NCI-H2196 (cell line): ENCODE measurements at regions not wholly inside any gene's neighbourhood (a gene's known extent, or its start where the extent isn't known, plus 50 kb on each side); places are given as distances from the start of the nearest gene placed in this dataset.
"Not testable (repeated sequence)": the region's sequence is repeated elsewhere in the genome, so short reads cannot be mapped to it uniquely, and the experiment has no call there.

Source experiments
- DNase-seq: peaks from one replicate; lab custom pipeline; 2025; ENCODE audit not compliant: unreplicated experiment; lab: John Stamatoyannopoulos, UW

DNA sequence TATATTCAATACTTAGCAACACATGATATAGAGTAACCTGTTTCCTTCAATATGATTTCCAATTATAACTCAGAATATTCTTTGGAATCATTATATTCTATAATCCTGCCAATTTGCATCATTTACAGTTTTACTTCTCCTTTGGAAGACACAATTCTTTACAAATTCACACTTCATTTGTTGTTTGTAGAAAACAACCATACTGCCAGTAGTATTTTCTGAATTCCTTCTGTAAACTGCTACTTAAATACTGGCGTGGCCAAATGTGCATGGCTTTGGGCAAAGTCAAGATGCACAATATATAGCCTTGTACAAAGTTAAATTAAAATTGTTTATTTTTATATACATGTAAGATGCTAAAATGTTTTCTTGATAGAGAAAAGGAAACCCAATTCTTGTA, 687.1 kb upstream of the NEGR1 start:
- DNase-seq = no peak

DNA sequence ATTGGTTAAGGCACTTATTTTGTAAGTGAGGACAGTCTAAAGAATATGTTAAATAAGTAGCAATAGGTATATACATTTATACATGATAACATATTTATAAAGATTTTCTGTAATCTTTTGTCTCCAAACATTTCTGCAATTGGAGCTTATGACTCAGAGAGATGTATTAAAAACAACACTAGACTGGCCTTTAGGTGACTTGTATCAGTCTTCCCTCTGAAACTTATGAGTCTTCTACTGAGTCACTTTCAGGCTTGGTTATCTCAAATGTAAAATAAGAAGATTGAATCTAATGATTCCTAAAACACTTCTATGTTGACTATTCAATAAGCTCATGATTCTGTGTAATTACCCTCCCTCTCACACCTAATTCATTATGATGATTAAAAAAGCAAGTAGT, 672.6 kb upstream of the NEGR1 start:
- DNase-seq = no peak

DNA sequence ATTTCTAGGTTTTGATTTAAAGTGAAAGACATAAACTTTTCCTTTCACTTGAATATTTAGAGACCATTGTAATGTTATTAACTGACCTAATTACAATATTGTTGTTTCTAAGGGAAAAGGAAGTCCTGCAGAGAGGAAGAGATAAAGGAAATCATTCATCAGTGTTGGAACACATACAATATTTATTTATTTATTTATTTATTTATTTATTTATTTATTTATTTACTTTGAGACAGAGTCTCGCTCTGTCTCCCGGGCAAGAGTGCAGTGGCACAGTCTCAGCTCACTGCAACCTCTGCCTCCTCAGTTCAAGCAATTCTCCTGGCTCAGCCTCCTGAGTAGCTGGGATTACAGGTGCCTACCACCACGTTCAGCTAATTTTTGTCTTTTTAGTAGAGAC, 668.6 kb upstream of the NEGR1 start:
- DNase-seq = not testable (repeated sequence)

DNA sequence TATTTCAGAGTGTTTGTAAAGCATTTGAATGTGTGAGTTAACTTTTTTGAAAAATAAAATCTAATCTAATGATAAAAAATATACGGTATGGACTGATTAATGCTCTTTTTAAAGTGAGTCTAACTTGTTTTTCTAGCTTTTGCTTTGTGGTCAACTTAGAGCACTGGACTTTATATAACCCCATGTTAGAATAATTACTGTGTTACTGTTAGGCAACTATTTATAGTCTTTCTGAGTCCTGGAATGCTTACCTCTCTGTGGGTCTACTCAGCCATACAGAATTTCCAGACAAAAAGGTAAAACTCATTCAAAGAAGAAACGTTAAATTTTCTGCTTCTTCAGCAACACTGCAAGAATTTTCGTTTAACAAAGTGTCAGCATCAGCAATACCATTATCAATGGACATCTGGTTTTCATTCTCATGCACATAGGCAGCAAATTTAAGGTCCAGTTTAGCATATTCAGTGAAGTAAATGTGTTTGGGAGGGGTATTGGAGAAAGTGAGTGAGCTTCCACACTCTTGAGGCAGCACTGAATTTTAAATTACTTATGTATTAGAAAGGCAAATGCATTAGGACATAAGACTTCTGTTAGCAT, 664.7 kb upstream of the NEGR1 start:
- DNase-seq = no peak

DNA sequence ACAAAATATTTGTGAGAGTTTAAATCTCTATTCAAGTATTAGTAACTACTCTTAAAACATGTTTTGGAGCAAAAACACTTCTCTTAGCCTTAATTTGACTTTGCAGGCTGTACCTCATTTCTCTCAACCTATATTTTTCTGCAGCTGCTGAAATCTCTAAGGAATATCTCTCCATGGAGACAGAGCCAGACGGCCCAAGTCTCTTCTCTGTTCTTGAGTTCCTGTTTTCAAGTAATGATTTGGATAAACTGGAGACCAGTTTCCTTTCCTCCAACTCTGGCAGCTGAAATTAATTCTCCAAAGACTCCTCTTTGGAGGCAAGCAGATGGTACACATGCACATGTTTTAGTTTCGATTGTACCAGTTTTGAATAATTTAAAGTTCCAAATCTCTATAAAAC, 659.7 kb upstream of the NEGR1 start:
- no peak for DNase-seq

DNA sequence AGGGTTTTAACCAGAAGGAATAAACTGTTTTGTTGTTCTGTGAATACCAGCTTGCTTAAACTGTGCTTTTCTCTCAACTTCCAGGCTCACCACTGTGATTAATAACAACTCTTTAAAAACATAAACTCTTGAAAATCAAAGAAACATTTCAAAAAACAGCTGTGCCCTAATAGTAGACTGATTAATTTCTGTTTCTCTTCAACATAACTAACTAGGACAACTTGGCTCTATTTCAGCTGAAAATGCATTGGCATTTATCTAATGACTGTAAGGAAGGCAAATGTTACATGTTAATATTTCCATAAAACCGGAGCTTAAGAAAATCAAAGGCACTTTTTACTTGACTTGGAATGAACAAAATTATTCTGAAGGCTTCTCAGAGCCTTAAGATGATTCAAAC, 656.1 kb upstream of the NEGR1 start:
- no peak for DNase-seq

DNA sequence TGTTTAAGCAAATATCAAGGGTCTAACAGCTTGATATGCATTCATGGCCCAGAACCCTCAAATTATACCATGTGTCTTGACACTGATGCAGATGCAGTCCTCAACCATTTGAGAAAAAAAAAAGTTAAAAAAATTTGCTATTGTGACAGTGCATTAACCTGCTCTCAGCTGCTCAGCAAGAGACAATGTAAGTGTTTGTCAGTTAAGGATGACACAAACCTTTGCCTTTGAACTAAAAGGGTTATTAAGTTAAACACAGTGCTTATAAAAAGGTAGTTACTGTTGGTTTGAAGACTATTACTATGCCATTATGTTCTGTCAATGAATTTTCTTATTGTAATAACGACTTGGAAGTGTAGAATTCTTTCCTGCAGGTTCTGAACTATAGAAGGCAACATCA, 655.6 kb upstream of the NEGR1 start:
- no peak for DNase-seq

DNA sequence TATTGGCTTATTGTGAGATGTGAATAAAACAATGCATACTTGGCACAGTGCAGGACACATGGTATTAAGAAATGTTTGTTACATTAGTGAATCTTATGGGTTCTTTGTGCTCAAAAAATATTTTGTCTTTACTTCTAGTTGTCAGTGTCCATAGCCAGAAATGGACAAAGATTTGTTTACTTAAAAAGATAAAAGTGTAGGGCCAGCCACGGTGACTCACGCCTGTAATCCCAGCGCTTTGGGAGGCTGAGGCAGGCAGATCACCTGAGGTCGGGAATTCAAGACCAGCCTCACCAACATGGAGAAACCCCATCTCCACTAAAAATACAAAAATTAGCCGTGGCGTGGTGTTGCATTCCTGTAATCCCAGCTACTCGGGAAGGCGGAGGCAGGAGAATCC, 654.6 kb upstream of the NEGR1 start:
- no peak for DNase-seq

DNA sequence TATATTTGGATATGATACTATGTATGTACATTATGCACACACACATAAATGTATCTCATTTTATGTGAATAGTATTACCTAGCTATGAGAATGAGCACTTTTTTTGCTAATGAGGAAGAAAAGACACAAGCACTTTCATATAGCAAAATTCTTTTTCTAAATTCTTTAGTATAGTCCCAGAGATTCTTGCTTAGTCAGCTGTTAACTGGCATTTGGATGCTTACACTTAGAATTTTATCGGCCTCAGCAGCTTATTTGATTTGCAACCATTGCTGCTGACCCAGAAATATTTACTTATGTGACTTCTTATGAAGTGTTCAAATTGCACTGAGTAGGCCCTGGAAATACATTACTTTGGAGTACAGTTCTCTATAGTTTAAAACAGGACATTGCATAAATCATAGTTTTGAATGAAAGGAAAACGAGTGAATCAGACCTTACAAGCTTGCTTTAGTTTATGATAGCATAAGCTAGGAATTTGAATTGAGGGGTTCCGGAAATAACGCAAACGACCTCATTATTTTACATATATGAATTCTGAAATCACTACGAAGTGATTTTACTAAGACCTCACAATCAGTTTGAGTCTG, 653.9 kb upstream of the NEGR1 start:
- DNase-seq = no peak

DNA sequence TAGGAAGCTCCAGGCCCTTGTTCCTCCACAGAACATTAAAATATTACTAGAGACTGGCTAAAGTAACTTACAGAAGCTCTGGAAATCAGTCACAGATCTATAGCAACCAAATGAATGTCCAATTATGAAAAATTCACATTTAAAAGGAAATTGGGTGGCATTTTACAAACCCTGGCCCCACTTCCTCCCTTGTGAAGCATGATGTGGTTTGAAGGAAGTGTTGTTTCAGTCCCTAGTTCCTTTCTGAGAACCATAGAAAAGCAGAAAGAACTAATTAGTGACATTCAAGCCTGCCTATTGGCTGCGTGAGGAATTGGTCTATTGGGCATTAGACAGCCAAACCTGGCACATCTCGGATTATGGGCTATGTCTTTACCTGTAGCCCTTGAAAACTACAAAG, 649.7 kb upstream of the NEGR1 start:
- no peak for DNase-seq

DNA sequence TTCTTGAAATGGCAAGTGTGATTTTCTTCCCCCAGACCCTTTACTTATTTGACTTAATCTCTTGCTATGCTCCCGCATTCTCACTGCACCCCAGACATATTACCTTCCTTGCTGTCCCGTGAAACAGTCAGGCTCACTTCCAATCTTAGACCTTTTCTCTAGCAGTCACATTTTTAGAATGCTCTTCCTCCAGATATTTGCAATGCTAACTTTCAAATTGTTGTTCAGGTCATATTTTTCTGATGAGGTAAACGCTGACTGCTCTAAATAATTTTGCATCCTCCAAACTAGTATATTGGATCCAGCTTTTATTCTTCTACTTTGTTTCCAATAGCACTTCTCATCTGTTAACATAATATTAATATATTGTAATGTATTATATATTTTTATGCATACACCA, 648.2 kb upstream of the NEGR1 start:
- no peak for DNase-seq

DNA sequence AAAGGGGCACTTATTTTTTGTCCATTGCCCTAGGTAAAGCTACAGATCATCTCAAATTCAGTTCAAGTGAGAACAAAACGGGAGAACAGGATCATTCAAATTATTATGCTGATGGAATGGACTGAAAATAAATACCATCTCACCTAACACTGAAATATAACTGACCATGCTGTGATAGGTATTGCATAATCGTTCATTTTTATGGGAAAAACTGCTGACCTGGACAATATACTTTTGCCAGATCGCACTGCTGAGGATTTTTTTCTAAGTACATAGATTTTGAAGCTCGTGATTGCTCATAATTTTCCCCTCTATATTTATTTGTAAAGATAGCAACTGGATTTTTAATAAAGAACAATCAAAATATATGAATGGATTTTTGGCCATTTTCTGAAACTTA, 636.6 kb upstream of the NEGR1 start:
- no peak for DNase-seq

DNA sequence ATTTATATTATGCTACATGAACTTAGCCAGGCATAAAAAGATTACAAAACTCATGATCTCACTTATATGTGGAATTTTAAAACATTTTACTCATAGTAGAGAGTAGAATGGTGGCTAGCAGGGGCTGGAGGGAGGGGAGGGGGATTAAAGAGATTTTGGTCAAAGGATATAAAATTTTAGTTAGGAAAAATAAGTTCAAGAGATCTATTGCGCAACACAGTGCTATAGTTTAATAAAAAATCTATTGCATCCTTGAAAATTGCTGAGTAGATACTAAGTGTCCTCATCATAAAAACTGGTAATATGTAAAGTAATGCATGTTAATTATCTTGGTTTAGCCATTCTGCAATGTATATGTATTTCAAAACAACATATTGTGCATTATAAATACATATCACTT, 635.6 kb upstream of the NEGR1 start:
- DNase-seq = no peak

DNA sequence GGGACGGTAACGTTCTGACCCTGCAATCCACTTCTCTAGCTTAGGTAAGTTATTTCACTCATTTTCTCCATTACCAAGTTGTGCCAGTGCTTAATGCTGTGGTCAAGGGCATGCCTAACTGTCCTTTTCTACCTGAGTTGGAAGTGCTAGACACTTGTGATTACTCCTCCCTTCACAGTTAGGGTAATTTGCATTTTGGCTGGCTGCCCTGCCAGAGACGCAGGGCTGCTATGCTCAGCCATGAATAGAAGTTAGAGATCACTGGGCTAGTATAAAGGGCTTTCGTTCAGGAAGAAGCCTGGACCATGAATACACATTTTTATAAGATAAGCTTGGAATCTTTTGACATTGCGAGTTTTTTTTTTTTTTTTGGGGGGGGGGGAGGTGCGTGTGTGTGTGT, 633.2 kb upstream of the NEGR1 start:
- DNase-seq = no peak

DNA sequence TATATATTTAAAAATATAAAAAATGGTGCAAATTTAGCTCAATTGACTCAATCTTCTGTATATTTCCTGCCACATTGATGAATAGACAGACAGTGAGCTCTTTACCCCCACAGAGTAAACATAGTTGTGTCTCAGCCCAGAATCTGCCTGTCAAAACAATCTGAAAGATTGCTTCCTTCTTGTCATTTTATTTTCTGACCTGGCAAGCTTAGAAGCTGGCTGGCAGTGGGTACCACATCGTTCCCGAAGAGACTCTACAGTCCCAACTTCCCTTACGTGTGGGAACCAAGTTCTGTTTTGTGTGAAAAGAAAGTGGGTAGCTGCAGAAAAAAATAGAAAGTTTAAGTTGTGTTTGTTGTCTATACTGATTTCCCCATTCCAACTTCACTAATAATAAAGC, 629.3 kb upstream of the NEGR1 start:
- no peak for DNase-seq

DNA sequence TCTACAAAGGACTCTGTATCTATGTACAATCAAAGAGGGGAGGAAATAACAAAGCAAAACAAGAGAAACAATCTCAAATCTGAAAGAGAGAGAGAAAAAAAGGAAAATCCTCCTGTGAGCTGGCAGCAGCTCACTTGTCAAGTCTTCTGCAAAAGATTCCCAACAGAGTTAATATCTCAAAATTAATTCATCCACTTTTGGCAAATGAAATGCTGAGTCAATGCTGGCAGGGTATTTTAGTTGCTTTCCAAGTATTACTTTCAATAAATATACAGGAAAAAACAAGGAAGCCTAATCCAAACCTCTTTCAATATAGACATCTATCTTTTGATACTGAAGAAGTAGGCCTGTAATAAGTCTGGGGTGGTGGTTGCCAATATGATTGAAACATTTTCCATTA, 613.9 kb upstream of the NEGR1 start:
- no peak for DNase-seq

DNA sequence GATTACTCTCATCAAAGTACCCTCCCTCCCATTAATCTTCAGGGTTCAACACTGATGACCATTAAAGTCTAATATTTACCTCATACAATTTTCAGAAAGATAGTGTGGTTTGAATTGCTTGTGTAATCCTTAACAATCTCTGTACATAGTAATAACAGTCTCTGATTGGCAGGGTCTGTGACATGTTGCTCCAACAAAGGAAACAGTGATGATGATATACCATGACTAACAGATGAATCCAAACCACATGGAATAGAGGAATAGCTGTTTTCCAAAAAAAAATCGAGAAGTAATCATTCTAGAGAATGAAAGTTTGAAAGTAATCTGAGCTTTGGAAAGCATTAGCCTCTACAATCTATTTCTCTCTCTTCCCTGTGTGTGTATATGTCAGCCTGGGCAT, 610.1 kb upstream of the NEGR1 start:
- DNase-seq = no peak

DNA sequence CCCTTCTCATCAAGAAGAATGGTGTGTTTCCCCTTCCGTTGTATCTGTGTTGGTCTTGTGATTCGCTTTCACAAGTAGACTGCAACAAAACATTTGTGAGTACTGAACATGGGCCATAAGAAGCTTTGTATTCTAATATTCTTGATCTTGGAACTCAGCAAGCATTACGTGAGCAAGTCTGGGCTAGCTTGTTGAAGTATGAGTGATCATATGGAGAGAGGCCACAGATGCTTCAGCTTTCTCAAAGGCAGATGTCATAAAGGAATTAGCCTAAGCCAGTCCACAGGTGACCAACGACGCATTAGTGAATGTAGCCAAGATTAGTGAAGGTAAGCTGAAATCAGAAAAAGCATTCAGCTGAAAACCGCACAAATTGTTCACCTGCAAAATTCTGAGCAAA, 609.6 kb upstream of the NEGR1 start:
- DNase-seq = no peak

DNA sequence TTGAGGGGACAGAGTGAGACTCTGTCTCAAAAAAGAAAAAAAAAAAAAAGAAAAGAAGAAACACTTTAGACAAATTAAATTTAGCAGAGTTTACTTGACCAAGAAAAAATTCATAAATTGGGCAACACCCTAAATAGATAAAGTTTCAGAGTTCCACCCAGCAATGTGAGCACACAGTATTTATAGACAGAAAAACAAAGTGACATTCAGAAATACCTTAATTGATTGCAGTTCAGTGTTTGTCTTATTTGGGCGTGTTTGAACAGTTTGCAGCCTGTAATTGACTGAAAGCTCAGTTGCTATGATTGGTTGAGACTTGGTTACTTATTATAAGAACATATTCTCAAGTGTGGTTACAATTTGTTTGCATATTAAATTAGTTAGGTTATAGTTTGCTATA, 603.5 kb upstream of the NEGR1 start:
- DNase-seq = no peak

DNA sequence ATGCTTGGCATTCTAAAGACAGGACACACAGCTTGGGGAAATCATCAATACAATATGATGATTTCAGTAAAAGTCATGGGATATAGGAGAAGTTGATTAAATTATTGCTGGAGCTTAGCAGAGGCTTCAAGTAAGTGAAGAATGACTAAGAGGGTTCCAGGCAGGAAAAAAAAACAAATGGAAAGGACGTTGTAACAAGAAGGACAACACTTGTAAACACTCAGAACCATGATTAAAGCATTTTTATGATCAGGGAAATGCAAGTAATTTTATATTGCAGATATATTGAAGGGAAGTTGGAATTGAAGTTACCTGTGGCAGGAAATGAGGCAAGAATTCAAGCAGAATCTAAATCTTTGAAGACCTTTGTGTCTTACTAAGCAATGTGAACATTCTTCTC, 602.7 kb upstream of the NEGR1 start:
- DNase-seq = no peak

DNA sequence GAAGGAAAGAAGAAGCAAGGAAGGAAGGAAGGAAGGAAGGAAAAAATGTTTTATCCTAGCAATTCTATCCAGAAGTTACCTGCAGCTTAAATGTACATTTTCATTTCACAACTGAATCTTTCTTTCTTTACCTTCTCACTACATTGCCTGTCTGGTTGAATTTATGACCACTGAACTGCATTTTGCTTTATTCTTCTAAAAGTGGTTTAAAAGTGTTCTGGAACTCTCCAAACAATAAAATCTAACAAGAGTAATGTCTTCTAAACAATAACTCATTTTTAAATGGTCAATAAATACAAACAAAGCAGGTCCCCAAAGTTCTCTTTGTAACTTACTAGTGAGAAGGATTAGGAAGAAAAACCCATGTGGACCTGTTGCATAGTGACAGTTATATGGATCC, 587.5 kb upstream of the NEGR1 start:
- no peak for DNase-seq

DNA sequence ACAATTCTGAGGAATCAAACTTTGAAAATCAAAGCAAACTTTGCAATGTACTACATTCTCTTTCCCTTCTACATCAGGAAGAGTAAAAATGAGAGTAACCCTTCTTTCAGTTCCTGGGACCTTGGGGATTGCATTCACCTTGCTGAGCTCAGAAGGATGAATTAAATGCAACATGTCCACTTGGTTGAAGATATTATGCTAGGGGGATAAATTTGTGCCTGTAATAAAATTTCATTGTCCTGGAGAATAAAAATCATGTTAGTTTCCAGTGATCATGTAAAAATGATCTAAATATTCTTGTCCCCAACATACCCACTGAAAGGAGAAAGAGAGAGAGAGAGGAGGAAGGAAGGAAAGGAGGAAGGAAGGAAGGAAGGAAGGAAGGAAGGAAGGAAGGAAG, 587.1 kb upstream of the NEGR1 start:
- no peak for DNase-seq

DNA sequence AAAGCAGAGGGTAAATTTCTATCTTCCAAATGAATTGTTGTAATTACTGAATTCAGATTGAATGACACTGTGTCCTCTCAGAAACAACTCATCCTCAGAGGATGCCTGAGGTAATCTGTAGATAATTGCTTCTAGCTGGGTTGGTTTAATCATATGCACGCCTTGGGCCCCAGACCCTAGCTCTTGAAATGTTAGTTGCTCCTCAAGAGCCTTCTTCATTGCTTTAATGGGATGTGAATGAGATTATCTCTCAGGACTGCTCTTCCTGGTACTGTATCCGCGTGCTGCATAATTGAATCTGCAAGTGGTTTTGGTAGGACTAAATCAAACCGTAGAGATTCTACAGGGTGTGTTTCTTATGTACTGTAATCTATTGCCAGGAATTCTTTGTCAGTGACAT, 569.3 kb upstream of the NEGR1 start:
- no peak for DNase-seq

DNA sequence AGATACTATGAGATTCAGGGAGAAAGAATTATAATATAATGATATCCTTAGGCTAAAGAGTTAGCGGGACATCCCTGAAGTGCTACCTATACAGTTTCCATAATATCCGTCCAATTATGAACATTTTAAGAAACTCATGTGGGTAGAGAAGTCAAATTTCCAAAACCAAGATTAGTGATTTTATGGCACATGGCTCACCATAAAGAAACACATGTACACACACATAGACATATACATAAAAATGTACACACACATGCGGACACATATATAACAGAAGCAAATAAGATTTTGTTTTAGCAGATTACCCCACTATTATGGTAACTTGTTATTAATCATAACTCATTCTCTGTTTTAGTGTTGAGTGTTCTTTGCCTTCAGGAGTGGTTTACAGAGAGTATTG, 566.7 kb upstream of the NEGR1 start:
- DNase-seq = no peak
